ENCODE measurements at regions not wholly inside any gene's neighbourhood (a gene's known extent, or its start where the extent isn't known, plus 50 kb on each side); places are given as distances from the start of the nearest gene placed in this dataset.
"Not testable (repeated sequence)": the region's sequence is repeated elsewhere in the genome, so short reads cannot be mapped to it uniquely, and the experiment has no call there.

- TF ChIP-seq CTCF (IDR thresholded peaks at IDR 0.05; ENCODE audit: low read depth, low read length, missing input control); RXRA (IDR thresholded peaks at IDR 0.05); YY1 (IDR thresholded peaks at IDR 0.05); REST (IDR thresholded peaks at IDR 0.05); EGR1 (IDR thresholded peaks at IDR 0.05; ENCODE audit: low read depth in 2 of 2): not testable (repeated sequence)
These were observed 280.0 kb downstream of the GOLGA6L6 start for GRCh38 chr15:20261321-20262280.

All from liver (tissue), 3 donors.